ENCODE measurements at regions not wholly inside any gene's neighbourhood (a gene's known extent, or its start where the extent isn't known, plus 50 kb on each side); places are given as distances from the start of the nearest gene placed in this dataset.

DNA sequence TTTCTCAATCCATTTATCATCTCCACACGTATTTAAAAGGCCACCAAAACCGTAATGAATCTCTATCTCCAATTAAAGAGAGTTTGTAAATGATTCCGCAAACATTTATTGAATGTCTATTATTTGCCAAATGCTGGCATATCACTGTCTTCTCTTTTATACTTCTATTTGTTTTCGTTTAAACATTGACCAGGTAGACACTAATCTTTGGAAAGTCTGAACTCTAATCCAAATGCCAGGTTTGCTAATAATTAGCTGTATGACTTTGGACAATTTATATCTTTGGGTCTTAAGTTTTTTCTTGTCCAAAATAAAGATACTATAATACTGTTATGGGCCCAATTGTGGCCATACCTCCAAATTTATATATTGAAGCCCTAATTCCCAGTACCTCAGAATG, 299.2 kb upstream of the TBX18 start:
- TF ChIP-seq, protein P1, sequence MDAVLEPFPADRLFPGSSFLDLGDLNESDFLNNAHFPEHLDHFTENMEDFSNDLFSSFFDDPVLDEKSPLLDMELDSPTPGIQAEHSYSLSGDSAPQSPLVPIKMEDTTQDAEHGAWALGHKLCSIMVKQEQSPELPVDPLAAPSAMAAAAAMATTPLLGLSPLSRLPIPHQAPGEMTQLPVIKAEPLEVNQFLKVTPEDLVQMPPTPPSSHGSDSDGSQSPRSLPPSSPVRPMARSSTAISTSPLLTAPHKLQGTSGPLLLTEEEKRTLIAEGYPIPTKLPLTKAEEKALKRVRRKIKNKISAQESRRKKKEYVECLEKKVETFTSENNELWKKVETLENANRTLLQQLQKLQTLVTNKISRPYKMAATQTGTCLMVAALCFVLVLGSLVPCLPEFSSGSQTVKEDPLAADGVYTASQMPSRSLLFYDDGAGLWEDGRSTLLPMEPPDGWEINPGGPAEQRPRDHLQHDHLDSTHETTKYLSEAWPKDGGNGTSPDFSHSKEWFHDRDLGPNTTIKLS (IDR thresholded peaks at IDR 0.05; ENCODE audit: borderline replicate concordance, low read depth): no peak
- TF ChIP-seq OTX1 (CRISPR knock-in tag; IDR thresholded peaks at IDR 0.05) (no peak), ZNF280B (CRISPR knock-in tag; IDR thresholded peaks at IDR 0.05) (no peak), ZNF41 (CRISPR knock-in tag; conservative IDR thresholded peaks at IDR 0.05) (no peak), SMAD4 (CRISPR knock-in tag; conservative IDR thresholded peaks at IDR 0.05) (no peak), NFRKB (IDR thresholded peaks at IDR 0.05; ENCODE audit: low read depth) (no peak), ZBTB40 (IDR thresholded peaks at IDR 0.05) (no peak), ZBTB40 (CRISPR knock-in tag; IDR thresholded peaks at IDR 0.05) (no peak), FOXJ3 (CRISPR knock-in tag; IDR thresholded peaks at IDR 0.05) (no peak), CHCHD3 (CRISPR knock-in tag; IDR thresholded peaks at IDR 0.05) (no peak), POLR2A (conservative IDR thresholded peaks at IDR 0.05) (no peak), MYNN (IDR thresholded peaks at IDR 0.05) (no peak), MYNN (CRISPR knock-in tag; IDR thresholded peaks at IDR 0.05) (no peak), BMI1 (IDR thresholded peaks at IDR 0.05; ENCODE audit: low read length) (no peak)
- TF ChIP-seq, protein P2, sequence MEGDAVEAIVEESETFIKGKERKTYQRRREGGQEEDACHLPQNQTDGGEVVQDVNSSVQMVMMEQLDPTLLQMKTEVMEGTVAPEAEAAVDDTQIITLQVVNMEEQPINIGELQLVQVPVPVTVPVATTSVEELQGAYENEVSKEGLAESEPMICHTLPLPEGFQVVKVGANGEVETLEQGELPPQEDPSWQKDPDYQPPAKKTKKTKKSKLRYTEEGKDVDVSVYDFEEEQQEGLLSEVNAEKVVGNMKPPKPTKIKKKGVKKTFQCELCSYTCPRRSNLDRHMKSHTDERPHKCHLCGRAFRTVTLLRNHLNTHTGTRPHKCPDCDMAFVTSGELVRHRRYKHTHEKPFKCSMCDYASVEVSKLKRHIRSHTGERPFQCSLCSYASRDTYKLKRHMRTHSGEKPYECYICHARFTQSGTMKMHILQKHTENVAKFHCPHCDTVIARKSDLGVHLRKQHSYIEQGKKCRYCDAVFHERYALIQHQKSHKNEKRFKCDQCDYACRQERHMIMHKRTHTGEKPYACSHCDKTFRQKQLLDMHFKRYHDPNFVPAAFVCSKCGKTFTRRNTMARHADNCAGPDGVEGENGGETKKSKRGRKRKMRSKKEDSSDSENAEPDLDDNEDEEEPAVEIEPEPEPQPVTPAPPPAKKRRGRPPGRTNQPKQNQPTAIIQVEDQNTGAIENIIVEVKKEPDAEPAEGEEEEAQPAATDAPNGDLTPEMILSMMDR (IDR thresholded peaks at IDR 0.05 in 2 of 3, conservative IDR thresholded peaks at IDR 0.05 in 1 of 3; ENCODE audit: insufficient read depth in 2 of 3, low read depth in 1 of 3, low read length in 3 of 3): no peak
- TF ChIP-seq, protein P3, sequence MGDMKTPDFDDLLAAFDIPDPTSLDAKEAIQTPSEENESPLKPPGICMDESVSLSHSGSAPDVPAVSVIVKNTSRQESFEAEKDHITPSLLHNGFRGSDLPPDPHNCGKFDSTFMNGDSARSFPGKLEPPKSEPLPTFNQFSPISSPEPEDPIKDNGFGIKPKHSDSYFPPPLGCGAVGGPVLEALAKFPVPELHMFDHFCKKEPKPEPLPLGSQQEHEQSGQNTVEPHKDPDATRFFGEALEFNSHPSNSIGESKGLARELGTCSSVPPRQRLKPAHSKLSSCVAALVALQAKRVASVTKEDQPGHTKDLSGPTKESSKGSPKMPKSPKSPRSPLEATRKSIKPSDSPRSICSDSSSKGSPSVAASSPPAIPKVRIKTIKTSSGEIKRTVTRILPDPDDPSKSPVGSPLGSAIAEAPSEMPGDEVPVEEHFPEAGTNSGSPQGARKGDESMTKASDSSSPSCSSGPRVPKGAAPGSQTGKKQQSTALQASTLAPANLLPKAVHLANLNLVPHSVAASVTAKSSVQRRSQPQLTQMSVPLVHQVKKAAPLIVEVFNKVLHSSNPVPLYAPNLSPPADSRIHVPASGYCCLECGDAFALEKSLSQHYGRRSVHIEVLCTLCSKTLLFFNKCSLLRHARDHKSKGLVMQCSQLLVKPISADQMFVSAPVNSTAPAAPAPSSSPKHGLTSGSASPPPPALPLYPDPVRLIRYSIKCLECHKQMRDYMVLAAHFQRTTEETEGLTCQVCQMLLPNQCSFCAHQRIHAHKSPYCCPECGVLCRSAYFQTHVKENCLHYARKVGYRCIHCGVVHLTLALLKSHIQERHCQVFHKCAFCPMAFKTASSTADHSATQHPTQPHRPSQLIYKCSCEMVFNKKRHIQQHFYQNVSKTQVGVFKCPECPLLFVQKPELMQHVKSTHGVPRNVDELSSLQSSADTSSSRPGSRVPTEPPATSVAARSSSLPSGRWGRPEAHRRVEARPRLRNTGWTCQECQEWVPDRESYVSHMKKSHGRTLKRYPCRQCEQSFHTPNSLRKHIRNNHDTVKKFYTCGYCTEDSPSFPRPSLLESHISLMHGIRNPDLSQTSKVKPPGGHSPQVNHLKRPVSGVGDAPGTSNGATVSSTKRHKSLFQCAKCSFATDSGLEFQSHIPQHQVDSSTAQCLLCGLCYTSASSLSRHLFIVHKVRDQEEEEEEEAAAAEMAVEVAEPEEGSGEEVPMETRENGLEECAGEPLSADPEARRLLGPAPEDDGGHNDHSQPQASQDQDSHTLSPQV (IDR thresholded peaks at IDR 0.05): no peak

Measured in K562 (cell line).